Thoracic aorta (tissue), 2 donors: ENCODE measurements at regions not wholly inside any gene's neighbourhood (a gene's known extent, or its start where the extent isn't known, plus 50 kb on each side); places are given as distances from the start of the nearest gene placed in this dataset.

Experiments used
- ATAC-seq: fragments of 150-250 bp; one replicate; pipeline ENCODE4 v1.8.0; 2017; ENCODE audit warnings: low read depth; ENCODE audit not compliant: insufficient number of reproducible peaks, low FRiP score
- DNase-seq: peaks from one replicate; pipeline ENCODE4 v3.0.0-alpha.2; 2020; ENCODE audit warnings: low spot score
- H3K27ac ChIP-seq, 2 donors: fragments of 200-600 bp; sonication (generic); 1 replicate in 1 of 2; 2 replicates in 1 of 2; pipeline ENCODE4 v1.5.1; 2016; ENCODE audit warnings: mild to moderate bottlenecking in 2 of 2, moderate library complexity in 2 of 2
- H3K27me3 ChIP-seq: fragments of 200-600 bp; sonication (generic); replicated peaks from 2 replicates; pipeline ENCODE4 v1.6.0; 2016; ENCODE audit warnings: mild to moderate bottlenecking; ENCODE audit not compliant: insufficient read depth
- H3K36me3 ChIP-seq: fragments of 200-600 bp; sonication (generic); one replicate; pipeline ENCODE4 v1.5.1; 2016
- H3K4me1 ChIP-seq, 2 donors: fragments of 200-600 bp; sonication (generic); 1 replicate in 1 of 2; 2 replicates in 1 of 2; pipeline versions ENCODE4 v1.5.1 to v1.6.0; 2016; ENCODE audit warnings: low read depth in 2 of 2, mild to moderate bottlenecking in 1 of 2; ENCODE audit not compliant: control insufficient read depth in 1 of 2
- H3K4me3 ChIP-seq: fragments of 200-600 bp; sonication (generic); 2 replicates; pipeline ENCODE4 v1.5.1; 2016; ENCODE audit warnings: mild to moderate bottlenecking
- H3K9me3 ChIP-seq: fragments of 200-600 bp; sonication (generic); 2 replicates; pipeline ENCODE4 v1.5.1; 2016
- TF ChIP-seq, protein P1 (sequence below): fragments of 200-600 bp; sonication (generic); IDR thresholded peaks from one replicate; pipeline ENCODE4 v1.5.1; 2019; ENCODE audit warnings: antibody characterized with exemption

DNA sequence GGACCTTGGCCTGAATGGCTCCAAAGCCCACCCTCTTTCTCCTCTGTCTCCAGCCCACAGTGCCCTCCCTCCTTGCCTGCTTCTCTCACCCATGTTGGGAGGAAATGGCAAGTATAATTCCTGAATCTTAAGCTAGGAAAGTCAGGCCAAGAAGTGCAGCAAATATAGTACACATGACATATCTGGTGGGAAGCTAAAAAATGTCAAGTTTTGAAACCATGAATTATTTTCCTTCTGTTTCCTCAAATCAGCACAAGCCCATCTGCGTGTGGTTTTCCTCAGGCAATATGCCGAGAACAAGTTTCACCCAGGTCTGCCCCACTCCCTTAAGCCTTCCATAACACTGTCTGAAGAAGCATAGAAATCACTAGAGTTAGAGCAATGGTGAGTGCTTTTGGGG lies 502.8 kb upstream of the CDH11 start:
- no peak for ATAC-seq
- H3K36me3 ChIP-seq: no peaks in the 10 kb centered on the region
- H3K9me3 ChIP-seq: no peaks in the 10 kb centered on the region

DNA sequence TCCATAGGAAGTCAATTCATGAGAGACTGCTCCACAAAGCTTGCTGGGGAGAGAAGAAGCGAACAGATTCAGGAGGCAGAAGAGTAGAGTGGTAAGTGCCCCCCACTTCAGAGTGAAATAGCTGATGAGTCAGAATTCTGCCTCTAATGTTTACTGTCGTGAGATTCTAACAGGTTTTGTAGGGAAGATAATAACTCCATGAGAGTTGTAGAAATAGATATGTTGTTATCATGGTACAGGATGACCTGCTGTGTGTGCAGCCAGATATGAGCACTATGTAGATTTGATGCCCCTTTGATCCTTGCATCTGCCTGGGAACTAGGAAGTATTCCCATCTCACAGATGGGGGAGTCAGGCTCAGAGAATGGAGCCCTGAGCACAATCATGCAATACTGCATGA lies 502.4 kb upstream of the CDH11 start:
- TF ChIP-seq, protein P1, sequence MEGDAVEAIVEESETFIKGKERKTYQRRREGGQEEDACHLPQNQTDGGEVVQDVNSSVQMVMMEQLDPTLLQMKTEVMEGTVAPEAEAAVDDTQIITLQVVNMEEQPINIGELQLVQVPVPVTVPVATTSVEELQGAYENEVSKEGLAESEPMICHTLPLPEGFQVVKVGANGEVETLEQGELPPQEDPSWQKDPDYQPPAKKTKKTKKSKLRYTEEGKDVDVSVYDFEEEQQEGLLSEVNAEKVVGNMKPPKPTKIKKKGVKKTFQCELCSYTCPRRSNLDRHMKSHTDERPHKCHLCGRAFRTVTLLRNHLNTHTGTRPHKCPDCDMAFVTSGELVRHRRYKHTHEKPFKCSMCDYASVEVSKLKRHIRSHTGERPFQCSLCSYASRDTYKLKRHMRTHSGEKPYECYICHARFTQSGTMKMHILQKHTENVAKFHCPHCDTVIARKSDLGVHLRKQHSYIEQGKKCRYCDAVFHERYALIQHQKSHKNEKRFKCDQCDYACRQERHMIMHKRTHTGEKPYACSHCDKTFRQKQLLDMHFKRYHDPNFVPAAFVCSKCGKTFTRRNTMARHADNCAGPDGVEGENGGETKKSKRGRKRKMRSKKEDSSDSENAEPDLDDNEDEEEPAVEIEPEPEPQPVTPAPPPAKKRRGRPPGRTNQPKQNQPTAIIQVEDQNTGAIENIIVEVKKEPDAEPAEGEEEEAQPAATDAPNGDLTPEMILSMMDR: no peak
- Histone ChIP-seq H3K27ac (no peak overlapping the region), H3K27me3 (no peaks in the 10 kb centered on the region), H3K9me3 (no peaks in the 10 kb centered on the region), H3K36me3 (no peaks in the 10 kb centered on the region), H3K4me3 (no peak overlapping the region), H3K4me1 (no peaks in the 10 kb centered on the region)
- no peak for ATAC-seq
- DNase-seq: no peak

More for the DNA sequence above, 502.8 kb upstream of the CDH11 start:
- no peak overlapping the region for H3K4me3 ChIP-seq
- H3K27ac ChIP-seq: no peak overlapping the region
- TF ChIP-seq, protein P1: no peak
- no peaks in the 10 kb centered on the region for H3K4me1 ChIP-seq
- no peak for DNase-seq
- H3K27me3 ChIP-seq: no peaks in the 10 kb centered on the region

DNA sequence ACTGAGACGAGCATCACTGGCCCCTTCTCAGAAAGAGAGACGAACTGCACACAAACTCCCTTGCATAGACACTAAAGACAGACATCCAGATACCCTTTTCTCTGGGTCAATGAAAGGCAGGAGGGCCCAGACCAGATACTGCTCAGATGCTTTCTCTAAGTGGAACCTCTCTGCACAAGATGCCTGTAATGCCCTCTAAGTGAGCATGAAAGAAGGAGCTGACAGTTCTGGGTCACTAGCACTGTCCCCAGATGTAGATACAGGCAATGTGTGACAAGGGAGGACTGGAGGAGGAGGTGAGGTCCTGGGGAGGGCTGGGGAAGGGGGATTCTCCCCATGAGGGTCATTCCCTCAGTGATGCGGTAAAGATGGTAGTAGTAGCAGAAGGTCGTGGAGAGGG lies 501.0 kb upstream of the CDH11 start:
- H3K36me3 ChIP-seq: no peaks in the 10 kb centered on the region
- no peak for ATAC-seq
- DNase-seq: no peak
- H3K9me3 ChIP-seq: no peaks in the 10 kb centered on the region
- no peaks in the 10 kb centered on the region for H3K27me3 ChIP-seq
- TF ChIP-seq, protein P1: no peak
- no peak overlapping the region for H3K27ac ChIP-seq
- no peaks in the 10 kb centered on the region for H3K4me1 ChIP-seq
- H3K4me3 ChIP-seq: no peak overlapping the region

DNA sequence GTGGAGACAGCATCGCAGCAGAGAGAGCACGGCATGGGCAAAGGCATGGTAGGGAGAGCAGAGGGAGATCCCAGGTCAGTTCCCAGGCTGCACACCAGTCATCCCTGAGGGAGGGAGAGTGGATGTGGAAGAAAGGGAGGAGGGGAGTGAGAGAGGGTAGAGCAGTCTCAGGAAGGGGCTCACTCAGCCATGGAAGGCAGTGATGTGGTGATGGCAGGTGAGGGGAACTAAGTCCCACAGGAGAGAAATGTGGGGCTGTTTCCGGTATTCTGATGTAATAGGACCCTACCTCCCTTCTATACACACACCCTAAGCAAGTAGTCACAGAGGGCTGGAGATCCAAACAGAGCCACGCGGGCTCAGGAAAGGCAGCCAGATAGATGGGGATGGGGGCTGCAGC lies 500.3 kb upstream of the CDH11 start:
- no peak overlapping the region for H3K4me3 ChIP-seq
- H3K27ac ChIP-seq: no peak overlapping the region
- ATAC-seq (no peak), DNase-seq (no peak)
- no peaks in the 10 kb centered on the region for H3K27me3 ChIP-seq
- H3K9me3 ChIP-seq: no peaks in the 10 kb centered on the region
- H3K36me3 ChIP-seq: no peaks in the 10 kb centered on the region
- H3K4me1 ChIP-seq: no peaks in the 10 kb centered on the region
- TF ChIP-seq, protein P1: no peak

DNA sequence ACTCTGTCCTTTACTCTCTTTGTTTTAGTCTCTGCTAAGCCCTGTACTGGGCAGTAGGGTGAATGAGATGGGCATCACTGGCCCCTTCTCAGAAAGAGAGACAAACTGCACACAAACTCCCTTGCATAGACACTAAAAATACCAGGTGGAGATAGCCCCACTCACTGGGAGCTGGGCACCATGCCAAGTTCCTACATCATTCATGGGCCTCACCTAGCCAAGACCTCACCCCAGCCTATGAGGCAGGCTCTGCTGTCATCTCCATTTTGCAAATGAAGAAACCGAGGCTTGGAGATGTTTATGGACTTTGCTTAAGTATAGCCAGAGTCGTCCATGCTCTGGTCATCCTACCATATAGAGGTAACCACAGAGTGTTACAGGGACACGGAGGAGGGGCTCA lies 499.8 kb upstream of the CDH11 start:
- TF ChIP-seq, protein P1: no peak
- no peak for ATAC-seq

More for the DNA sequence above, 499.8 kb upstream of the CDH11 start:
- no peaks in the 10 kb centered on the region for H3K4me1 ChIP-seq
- no peaks in the 10 kb centered on the region for H3K36me3 ChIP-seq
- H3K27ac ChIP-seq: no peak overlapping the region
- no peaks in the 10 kb centered on the region for H3K9me3 ChIP-seq
- no peaks in the 10 kb centered on the region for H3K27me3 ChIP-seq
- H3K4me3 ChIP-seq: no peak overlapping the region
- no peak for DNase-seq
